ENCODE measurements at regions not wholly inside any gene's neighbourhood (a gene's known extent, or its start where the extent isn't known, plus 50 kb on each side); places are given as distances from the start of the nearest gene placed in this dataset.
"Not testable (repeated sequence)": the region's sequence is repeated elsewhere in the genome, so short reads cannot be mapped to it uniquely, and the experiment has no call there.

DNA sequence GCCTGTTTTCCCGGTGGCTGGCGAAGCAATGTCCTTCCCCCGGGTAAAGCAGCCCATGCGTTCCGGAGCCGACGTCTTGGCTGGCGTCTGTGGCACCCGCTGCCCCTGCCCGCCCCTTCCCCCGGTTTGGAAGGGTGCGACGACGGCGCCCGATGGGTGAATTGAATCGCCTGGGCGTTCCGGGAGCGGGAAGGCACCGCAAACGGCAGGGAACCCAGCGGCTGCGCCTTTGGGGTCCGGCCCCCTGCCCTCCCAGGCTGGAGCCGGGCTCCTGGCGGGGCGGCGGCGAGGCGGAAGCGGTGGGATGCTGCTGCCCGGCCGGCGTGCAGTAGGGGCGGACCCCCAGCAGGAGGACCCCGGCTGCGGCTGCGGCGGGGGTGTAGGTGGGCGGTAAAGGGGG lies 123.6 kb upstream of the RHOU start:
- not testable (repeated sequence) for DNase-seq (ENCODE audit: low read depth); H3K27me3 ChIP-seq (replicated peaks; ENCODE audit: control insufficient read depth, insufficient read depth, low read length)

DNA sequence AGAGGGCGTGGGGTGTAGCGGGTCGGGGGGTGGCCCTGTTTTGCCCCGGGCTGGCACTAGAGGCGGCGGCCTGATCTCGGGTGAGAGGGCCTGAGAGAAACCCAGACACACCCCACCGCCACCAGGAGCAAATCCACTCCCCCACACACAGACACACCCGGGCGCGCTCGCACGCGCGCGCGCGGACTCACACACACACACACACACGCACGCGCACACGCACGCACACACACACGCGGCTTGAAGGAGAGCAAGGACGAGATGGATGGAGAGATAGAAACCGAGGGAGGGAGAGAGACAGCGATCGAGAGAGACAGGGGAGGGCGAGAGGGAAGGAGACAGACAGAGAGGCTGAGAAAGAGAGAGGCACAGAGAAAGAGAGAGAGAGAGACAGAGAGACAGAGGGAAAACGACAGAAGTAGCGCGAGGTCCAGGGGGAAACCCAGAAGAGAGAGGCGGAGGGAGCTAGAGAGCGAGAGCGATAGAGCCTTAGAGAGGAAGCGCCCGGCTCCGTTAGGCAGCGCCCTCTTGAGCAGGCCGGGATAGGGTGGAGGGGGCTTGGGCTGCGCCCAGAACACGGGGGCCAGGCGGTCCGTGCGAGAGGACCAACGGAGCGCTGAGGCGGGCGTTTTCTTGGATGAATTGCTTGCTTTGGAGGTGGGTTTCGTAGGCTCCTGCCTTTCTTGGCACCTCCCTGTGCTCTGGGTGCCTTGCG lies 113.1 kb upstream of the RHOU start:
- H3K4me1 ChIP-seq (ENCODE audit: control insufficient read depth, insufficient read depth, low read length); H3K9ac ChIP-seq (ENCODE audit: low read length); H3K9me3 ChIP-seq (ENCODE audit: control insufficient read depth, low read length); H3K36me3 ChIP-seq (ENCODE audit: control insufficient read depth, insufficient read depth, low read length, severe bottlenecking); H3K4me3 ChIP-seq (ENCODE audit: low read length); DNase-seq (ENCODE audit: low read depth); H3K27me3 ChIP-seq (replicated peaks; ENCODE audit: control insufficient read depth, insufficient read depth, low read length): not testable (repeated sequence)

More for the DNA sequence above, 123.6 kb upstream of the RHOU start:
- H3K9me3 ChIP-seq (ENCODE audit: control insufficient read depth, low read length); H3K36me3 ChIP-seq (ENCODE audit: control insufficient read depth, insufficient read depth, low read length, severe bottlenecking); H3K9ac ChIP-seq (ENCODE audit: low read length); H3K4me3 ChIP-seq (ENCODE audit: low read length); H3K4me1 ChIP-seq (ENCODE audit: control insufficient read depth, insufficient read depth, low read length): not testable (repeated sequence)

DNA sequence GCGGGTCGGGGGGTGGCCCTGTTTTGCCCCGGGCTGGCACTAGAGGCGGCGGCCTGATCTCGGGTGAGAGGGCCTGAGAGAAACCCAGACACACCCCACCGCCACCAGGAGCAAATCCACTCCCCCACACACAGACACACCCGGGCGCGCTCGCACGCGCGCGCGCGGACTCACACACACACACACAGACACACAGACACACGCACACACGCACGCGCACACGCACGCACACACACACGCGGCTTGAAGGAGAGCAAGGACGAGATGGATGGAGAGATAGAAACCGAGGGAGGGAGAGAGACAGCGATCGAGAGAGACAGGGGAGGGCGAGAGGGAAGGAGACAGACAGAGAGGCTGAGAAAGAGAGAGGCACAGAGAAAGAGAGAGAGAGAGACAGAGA lies 108.8 kb upstream of the RHOU start:
- H3K9me3 ChIP-seq (ENCODE audit: control insufficient read depth, low read length); H3K4me3 ChIP-seq (ENCODE audit: low read length); DNase-seq (ENCODE audit: low read depth); H3K9ac ChIP-seq (ENCODE audit: low read length); H3K4me1 ChIP-seq (ENCODE audit: control insufficient read depth, insufficient read depth, low read length); H3K27me3 ChIP-seq (replicated peaks; ENCODE audit: control insufficient read depth, insufficient read depth, low read length); H3K36me3 ChIP-seq (ENCODE audit: control insufficient read depth, insufficient read depth, low read length, severe bottlenecking): not testable (repeated sequence)

DNA sequence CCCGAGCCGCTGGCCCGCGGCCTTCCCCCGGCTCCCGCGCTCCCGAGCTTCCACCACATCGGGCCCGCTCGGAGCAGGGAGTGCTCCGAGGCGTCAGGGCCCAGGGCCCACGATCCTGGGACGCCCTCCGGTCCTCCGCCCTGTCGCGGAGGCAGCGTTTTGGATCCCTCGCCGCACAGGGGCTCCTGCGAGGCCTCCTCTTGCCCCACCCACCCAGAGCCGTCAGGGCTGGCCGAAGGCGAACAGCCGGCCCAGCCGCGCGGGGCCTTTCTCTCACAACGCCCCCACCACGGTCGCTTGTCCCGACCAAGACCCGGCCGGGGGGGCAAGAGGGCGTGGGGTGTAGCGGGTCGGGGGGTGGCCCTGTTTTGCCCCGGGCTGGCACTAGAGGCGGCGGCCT lies 102.4 kb upstream of the RHOU start:
- H3K4me3 ChIP-seq (ENCODE audit: low read length); H3K27me3 ChIP-seq (replicated peaks; ENCODE audit: control insufficient read depth, insufficient read depth, low read length); H3K36me3 ChIP-seq (ENCODE audit: control insufficient read depth, insufficient read depth, low read length, severe bottlenecking); H3K9me3 ChIP-seq (ENCODE audit: control insufficient read depth, low read length); DNase-seq (ENCODE audit: low read depth); H3K9ac ChIP-seq (ENCODE audit: low read length); H3K4me1 ChIP-seq (ENCODE audit: control insufficient read depth, insufficient read depth, low read length): not testable (repeated sequence)

DNA sequence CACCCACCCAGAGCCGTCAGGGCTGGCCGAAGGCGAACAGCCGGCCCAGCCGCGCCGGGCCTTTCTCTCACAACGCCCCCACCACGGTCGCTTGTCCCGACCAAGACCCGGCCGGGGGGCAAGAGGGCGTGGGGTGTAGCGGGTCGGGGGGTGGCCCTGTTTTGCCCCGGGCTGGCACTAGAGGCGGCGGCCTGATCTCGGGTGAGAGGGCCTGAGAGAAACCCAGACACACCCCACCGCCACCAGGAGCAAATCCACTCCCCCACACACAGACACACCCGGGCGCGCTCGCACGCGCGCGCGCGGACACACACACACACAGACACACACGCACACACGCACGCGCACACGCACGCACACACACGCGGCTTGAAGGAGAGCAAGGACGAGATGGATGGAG lies 100.0 kb upstream of the RHOU start:
- not testable (repeated sequence) for H3K36me3 ChIP-seq (ENCODE audit: control insufficient read depth, insufficient read depth, low read length, severe bottlenecking); H3K4me3 ChIP-seq (ENCODE audit: low read length); H3K9me3 ChIP-seq (ENCODE audit: control insufficient read depth, low read length); H3K9ac ChIP-seq (ENCODE audit: low read length); H3K27me3 ChIP-seq (replicated peaks; ENCODE audit: control insufficient read depth, insufficient read depth, low read length); H3K4me1 ChIP-seq (ENCODE audit: control insufficient read depth, insufficient read depth, low read length)
- DNase-seq (ENCODE audit: low read depth): peak; percentile 35

DNA sequence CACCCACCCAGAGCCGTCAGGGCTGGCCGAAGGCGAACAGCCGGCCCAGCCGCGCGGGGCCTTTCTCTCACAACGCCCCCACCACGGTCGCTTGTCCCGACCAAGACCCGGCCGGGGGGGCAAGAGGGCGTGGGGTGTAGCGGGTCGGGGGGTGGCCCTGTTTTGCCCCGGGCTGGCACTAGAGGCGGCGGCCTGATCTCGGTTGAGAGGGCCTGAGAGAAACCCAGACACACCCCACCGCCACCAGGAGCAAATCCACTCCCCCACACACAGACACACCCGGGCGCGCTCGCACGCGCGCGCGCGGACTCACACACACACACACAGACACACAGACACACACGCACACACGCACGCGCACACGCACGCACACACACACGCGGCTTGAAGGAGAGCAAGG lies 97.8 kb upstream of the RHOU start:
- H3K4me1 ChIP-seq (ENCODE audit: control insufficient read depth, insufficient read depth, low read length); H3K36me3 ChIP-seq (ENCODE audit: control insufficient read depth, insufficient read depth, low read length, severe bottlenecking); H3K9me3 ChIP-seq (ENCODE audit: control insufficient read depth, low read length); DNase-seq (ENCODE audit: low read depth); H3K9ac ChIP-seq (ENCODE audit: low read length); H3K4me3 ChIP-seq (ENCODE audit: low read length); H3K27me3 ChIP-seq (replicated peaks; ENCODE audit: control insufficient read depth, insufficient read depth, low read length): not testable (repeated sequence)

DNA sequence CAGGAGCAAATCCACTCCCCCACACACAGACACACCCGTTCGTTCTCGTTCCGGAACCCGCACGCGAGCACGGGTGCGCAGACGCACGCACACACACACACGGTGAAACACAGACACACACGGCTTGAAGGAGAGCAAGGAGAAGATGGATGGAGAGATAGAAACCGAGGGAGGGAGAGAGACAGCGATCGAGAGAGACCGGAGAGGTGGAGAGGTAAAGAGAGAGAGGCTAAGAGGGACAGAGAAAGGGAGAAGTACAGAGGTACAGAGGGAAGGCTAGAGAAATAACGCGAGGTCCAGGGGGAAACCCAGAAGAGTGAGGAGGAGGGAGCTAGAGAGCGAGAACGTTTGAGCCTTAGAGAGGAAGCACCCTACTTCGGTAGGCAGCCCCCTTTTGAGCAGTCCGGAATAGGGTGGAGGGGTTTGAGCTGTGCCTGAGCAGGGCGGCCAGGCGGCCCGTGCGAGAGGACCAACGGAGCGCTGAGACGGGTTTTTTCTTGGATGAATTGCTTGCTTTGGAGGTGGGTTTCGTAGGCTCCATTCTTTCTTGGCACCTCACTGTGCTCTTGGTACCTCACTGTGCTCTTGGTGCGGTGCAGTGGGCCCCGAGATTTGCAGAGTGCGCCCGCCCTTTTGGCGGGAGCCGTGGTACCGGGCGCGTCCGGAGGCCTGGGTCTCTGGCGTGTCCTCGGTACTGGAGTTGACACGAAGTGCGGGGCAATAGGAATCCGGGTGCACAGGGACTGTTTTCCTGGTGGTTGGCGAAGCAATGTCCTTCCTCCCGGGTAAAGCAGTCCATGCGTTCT lies 88.4 kb upstream of the RHOU start:
- Histone ChIP-seq H3K27me3 (replicated peaks; ENCODE audit: control insufficient read depth, insufficient read depth, low read length) (peaks cover 16% of the 10 kb centered on the region), H3K4me3 (ENCODE audit: low read length) (peak overlapping the region; percentile 82), H3K9me3 (ENCODE audit: control insufficient read depth, low read length) (no peaks in the 10 kb centered on the region), H3K4me1 (ENCODE audit: control insufficient read depth, insufficient read depth, low read length) (peaks cover 19% of the 10 kb centered on the region), H3K9ac (ENCODE audit: low read length) (peak overlapping the region; percentile 76), H3K36me3 (ENCODE audit: control insufficient read depth, insufficient read depth, low read length, severe bottlenecking) (no peaks in the 10 kb centered on the region)
- peak; percentile 43 for DNase-seq (ENCODE audit: low read depth)

DNA sequence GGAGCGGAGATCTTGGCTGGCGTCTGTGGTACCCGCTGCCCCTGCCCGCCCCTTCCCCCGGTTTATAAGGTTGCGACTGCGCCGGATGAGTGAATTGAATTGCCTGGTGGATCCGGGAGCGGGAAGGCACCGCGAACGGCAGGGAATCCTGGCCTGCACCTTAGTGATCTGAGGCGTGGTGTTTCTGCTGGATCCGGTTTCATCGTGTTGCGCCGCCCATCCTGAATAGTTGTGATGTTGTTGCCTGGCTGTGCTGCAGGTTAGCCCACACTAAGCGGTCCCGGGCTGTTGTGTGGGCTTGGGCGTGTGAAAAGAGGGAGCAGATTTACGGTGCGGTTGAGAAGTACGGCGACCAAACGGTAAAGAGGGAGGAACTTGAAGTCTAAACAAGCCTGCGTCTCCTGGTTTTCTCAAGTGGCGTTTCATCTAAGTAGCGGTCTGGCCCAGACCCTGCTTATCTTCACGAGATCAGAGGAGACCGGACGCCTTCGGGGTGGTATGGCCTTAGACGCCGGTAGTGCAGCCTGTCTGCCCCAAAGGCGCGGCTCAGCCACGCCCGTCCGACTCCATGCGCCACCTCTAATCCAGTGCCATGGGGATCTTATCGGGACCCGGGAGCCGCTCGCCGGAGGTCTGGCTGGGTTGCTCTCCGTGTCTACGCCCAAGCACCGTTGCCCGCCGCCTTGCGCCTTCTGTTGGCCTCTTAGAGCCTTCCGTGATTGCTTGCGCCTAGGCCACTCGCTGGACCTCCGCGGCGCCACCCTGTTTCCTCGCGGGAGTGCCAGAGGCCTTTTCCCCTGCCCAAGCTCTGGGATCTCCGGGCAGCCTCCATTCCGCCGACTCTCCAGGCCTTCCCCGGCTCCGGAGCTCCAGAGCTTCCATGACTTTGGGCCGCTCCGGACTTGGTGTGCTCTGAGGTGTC lies 87.5 kb upstream of the RHOU start:
- H3K4me1 ChIP-seq (ENCODE audit: control insufficient read depth, insufficient read depth, low read length): peaks cover 23% of the 10 kb centered on the region
- H3K36me3 ChIP-seq (ENCODE audit: control insufficient read depth, insufficient read depth, low read length, severe bottlenecking): no peaks in the 10 kb centered on the region
- peak; percentile 23 for DNase-seq (ENCODE audit: low read depth)
- H3K9me3 ChIP-seq (ENCODE audit: control insufficient read depth, low read length): no peaks in the 10 kb centered on the region
- H3K4me3 ChIP-seq (ENCODE audit: low read length): peak overlapping the region; percentile 82
- peaks cover 16% of the 10 kb centered on the region for H3K27me3 ChIP-seq (replicated peaks; ENCODE audit: control insufficient read depth, insufficient read depth, low read length)
- peak overlapping the region; percentile 76 for H3K9ac ChIP-seq (ENCODE audit: low read length)

DNA sequence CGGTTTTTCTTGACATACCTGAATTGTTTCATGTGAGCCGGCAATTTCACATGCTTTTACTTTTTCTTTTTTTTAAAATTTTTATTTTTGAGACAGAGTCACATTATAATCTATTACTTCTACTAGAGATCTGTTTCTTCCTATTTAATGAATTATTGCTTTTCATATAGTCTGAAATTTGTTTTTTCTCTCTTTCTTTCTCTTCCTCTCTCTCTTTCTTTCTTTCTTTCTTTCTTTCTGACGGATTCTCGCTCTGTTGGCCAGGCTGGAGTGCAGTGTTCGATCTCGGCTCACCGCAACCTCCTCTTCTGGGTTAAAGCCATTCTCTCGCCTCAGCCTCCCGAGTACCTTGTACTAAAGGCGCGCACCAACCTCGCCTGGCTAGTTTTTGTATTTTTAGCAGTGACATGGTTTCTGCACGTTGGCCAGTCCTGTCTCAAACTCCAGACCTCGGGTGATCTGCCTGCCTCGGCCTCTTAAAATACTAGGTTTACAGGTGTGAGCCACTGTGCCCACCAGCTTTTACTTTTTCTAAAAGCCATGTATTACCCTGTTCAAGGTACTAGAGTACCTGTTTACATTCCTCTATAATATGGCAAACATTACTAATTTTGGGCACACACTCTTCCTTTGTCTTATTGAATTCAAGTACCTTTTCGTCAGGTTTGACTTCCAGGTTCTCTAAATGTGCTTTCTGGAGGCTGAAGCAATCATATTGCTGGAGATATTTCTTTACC lies 86.5 kb upstream of the RHOU start:
- DNase-seq (ENCODE audit: low read depth): no peak
- H3K36me3 ChIP-seq (ENCODE audit: control insufficient read depth, insufficient read depth, low read length, severe bottlenecking): no peaks in the 10 kb centered on the region
- H3K9me3 ChIP-seq (ENCODE audit: control insufficient read depth, low read length): no peaks in the 10 kb centered on the region
- no peak overlapping the region for H3K9ac ChIP-seq (ENCODE audit: low read length)
- peaks cover 23% of the 10 kb centered on the region for H3K4me1 ChIP-seq (ENCODE audit: control insufficient read depth, insufficient read depth, low read length)
- H3K4me3 ChIP-seq (ENCODE audit: low read length): peak overlapping the region; percentile 82
- peaks cover 16% of the 10 kb centered on the region for H3K27me3 ChIP-seq (replicated peaks; ENCODE audit: control insufficient read depth, insufficient read depth, low read length)

DNA sequence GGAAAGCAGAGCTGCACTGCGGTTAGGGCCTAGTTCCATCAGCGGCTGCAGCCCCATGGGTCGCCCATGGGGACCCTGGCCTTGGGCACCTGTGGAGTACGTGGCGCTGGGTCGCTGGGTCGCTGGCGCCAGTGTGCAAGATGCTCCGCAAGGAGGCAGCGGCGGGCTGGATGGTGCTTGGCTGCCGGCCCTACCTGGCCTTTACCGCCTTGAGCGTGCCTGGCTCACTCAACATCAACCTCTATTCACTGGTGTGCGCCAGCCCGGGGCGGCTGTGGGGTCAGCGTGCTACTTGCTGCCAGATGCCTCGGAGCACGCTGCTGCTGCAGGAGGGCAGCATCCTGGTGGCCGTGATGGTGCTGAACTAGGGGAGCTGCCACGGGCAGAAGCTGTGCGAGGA lies 85.1 kb upstream of the RHOU start:
- H3K27me3 ChIP-seq (replicated peaks; ENCODE audit: control insufficient read depth, insufficient read depth, low read length): peaks cover 16% of the 10 kb centered on the region
- no peaks in the 10 kb centered on the region for H3K36me3 ChIP-seq (ENCODE audit: control insufficient read depth, insufficient read depth, low read length, severe bottlenecking)
- no peak overlapping the region for H3K9ac ChIP-seq (ENCODE audit: low read length)
- H3K4me3 ChIP-seq (ENCODE audit: low read length): no peak overlapping the region
- H3K4me1 ChIP-seq (ENCODE audit: control insufficient read depth, insufficient read depth, low read length): peaks cover 23% of the 10 kb centered on the region
- H3K9me3 ChIP-seq (ENCODE audit: control insufficient read depth, low read length): no peaks in the 10 kb centered on the region
- no peak for DNase-seq (ENCODE audit: low read depth)

All from adipocyte (in vitro differentiated cells).